AML-193 (cell line): ENCODE measurements at regions not wholly inside any gene's neighbourhood (a gene's known extent, or its start where the extent isn't known, plus 50 kb on each side); places are given as distances from the start of the nearest gene placed in this dataset.

Experiments
- DNase-seq, 2 experiments: peaks; one replicate each; lab custom pipeline; 2025; lab: John Stamatoyannopoulos, UW

- no peak for DNase-seq
These were observed 377.1 kb downstream of the TNS1 start for GRCh38 chr2:217625557-217626169.

- no peak for DNase-seq
These were observed 379.4 kb downstream of the TNS1 start for GRCh38 chr2:217623281-217623912.

GRCh38 chr2:217622205-217623060 is 380.4 kb downstream of the TNS1 start:
- no peak for DNase-seq

GRCh38 chr2:217621391-217621801 is 381.4 kb downstream of the TNS1 start:
- no peak for DNase-seq

- DNase-seq, result no peak
These were observed 384.1 kb downstream of the TNS1 start for GRCh38 chr2:217618744-217619143.

- DNase-seq, result no peak
These were observed 385.2 kb downstream of the TNS1 start for GRCh38 chr2:217617616-217618022.

- DNase-seq, result no peak
These were observed 385.9 kb downstream of the TNS1 start for GRCh38 chr2:217616936-217617335.

- no peak for DNase-seq
These were observed 387.6 kb downstream of the TNS1 start for GRCh38 chr2:217615171-217615570.

GRCh38 chr2:217614498-217614897 is 388.3 kb downstream of the TNS1 start:
- no peak for DNase-seq

GRCh38 chr2:217614096-217614495 is 388.7 kb downstream of the TNS1 start:
- DNase-seq, result no peak

GRCh38 chr2:217612920-217613319 is 389.9 kb downstream of the TNS1 start:
- no peak for DNase-seq

- DNase-seq, result no peak
These were observed 390.6 kb downstream of the TNS1 start for GRCh38 chr2:217612211-217612610.

GRCh38 chr2:217611626-217612127 is 391.1 kb downstream of the TNS1 start:
- DNase-seq, result no peak

- DNase-seq, result no peak
These were observed 391.7 kb downstream of the TNS1 start for GRCh38 chr2:217611056-217611455.

GRCh38 chr2:217610401-217610814 is 392.4 kb downstream of the TNS1 start:
- DNase-seq, result no peak

- DNase-seq, result no peak
These were observed 392.8 kb downstream of the TNS1 start for GRCh38 chr2:217609952-217610351.

- DNase-seq, result no peak
These were observed 396.5 kb downstream of the TNS1 start for GRCh38 chr2:217606296-217606695.

GRCh38 chr2:217604527-217605194 is 398.1 kb downstream of the TNS1 start:
- DNase-seq, result no peak

- no peak for DNase-seq
These were observed 401.2 kb downstream of the TNS1 start for GRCh38 chr2:217601601-217602000.

- no peak for DNase-seq
These were observed 402.9 kb downstream of the TNS1 start for GRCh38 chr2:217599906-217600305.

GRCh38 chr2:217597681-217598080 is 405.1 kb downstream of the TNS1 start:
- DNase-seq, result no peak

- no peak for DNase-seq
These were observed 405.6 kb downstream of the TNS1 start for GRCh38 chr2:217597145-217597544.
